ENCODE measurements at regions not wholly inside any gene's neighbourhood (a gene's known extent, or its start where the extent isn't known, plus 50 kb on each side); places are given as distances from the start of the nearest gene placed in this dataset.
A peak's percentile ranks its signal among the peaks of the same experiment; 100 is the strongest.

DNA sequence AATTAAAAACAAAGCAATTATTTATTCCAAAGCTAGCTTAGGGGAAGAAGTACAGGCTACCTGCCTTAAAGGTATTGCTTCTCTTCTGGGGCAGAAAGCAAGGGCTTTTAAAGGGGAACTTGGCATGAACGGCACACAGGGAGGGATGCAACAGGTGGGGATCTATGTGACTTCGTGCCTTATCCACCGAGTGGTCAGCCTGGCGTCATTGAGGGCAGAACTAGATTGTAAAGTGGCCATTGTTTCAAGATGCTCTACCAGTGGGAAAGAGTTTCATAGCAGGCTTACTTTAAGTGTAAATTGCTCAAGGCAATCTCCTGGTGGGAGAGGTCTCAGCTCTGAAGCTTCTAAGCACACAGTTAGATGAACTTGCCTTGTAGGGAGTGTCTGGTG, 360.4 kb downstream of the ATP23 start:
- H3K4me1 Mint-ChIP-seq (ENCODE audit: unreplicated experiment) = peaks cover 29% of the 10 kb centered on the region
- no peaks in the 10 kb centered on the region for H3K36me3 Mint-ChIP-seq (ENCODE audit: unreplicated experiment)
- no peak overlapping the region for H3K27ac Mint-ChIP-seq (ENCODE audit: unreplicated experiment)
- TF ChIP-seq, protein P1, sequence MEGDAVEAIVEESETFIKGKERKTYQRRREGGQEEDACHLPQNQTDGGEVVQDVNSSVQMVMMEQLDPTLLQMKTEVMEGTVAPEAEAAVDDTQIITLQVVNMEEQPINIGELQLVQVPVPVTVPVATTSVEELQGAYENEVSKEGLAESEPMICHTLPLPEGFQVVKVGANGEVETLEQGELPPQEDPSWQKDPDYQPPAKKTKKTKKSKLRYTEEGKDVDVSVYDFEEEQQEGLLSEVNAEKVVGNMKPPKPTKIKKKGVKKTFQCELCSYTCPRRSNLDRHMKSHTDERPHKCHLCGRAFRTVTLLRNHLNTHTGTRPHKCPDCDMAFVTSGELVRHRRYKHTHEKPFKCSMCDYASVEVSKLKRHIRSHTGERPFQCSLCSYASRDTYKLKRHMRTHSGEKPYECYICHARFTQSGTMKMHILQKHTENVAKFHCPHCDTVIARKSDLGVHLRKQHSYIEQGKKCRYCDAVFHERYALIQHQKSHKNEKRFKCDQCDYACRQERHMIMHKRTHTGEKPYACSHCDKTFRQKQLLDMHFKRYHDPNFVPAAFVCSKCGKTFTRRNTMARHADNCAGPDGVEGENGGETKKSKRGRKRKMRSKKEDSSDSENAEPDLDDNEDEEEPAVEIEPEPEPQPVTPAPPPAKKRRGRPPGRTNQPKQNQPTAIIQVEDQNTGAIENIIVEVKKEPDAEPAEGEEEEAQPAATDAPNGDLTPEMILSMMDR (IDR thresholded peaks at IDR 0.05) = no peak
- H3K4me3 Mint-ChIP-seq (ENCODE audit: unreplicated experiment) = no peak overlapping the region
- no peaks in the 10 kb centered on the region for H3K27me3 Mint-ChIP-seq (ENCODE audit: unreplicated experiment)
- H3K9me3 Mint-ChIP-seq (ENCODE audit: unreplicated experiment) = peaks cover 4% of the 10 kb centered on the region
- DNase-seq (ENCODE audit: extremely low spot score, unreplicated experiment) = no peak

DNA sequence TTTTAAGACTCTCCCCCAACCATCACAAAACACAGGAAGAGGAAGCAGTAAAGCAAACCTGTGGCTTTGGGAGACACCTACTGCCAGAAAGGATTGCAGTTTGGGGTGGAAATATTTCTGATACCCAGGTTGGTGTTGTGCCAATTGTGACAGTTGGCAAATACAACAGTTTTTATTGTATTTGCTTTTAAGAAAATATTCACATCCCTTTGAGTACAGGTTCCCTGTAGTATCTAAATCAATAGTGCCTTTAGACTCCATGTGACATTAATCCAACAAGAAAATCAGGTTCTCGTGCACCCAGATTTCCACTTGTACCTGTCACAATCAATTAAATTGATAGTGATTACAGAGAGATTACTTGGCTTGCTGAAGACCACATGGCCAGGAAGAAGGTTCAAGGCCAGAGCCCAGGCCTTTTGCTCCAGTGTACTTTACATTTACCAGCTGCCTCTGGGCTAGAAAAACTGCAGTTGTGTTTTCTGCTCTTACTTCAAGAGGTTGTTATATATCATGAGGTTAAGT, 361.2 kb downstream of the ATP23 start:
- no peak for DNase-seq (ENCODE audit: extremely low spot score, unreplicated experiment)
- Mint-ChIP-seq H3K9me3 (ENCODE audit: unreplicated experiment) (peaks cover 7% of the 10 kb centered on the region), H3K27me3 (ENCODE audit: unreplicated experiment) (no peaks in the 10 kb centered on the region), H3K36me3 (ENCODE audit: unreplicated experiment) (peaks cover 3% of the 10 kb centered on the region), H3K4me3 (ENCODE audit: unreplicated experiment) (no peak overlapping the region), H3K4me1 (ENCODE audit: unreplicated experiment) (peaks cover 29% of the 10 kb centered on the region), H3K27ac (ENCODE audit: unreplicated experiment) (no peak overlapping the region)
- TF ChIP-seq, protein P1 (IDR thresholded peaks at IDR 0.05) = peak; percentile 35

DNA sequence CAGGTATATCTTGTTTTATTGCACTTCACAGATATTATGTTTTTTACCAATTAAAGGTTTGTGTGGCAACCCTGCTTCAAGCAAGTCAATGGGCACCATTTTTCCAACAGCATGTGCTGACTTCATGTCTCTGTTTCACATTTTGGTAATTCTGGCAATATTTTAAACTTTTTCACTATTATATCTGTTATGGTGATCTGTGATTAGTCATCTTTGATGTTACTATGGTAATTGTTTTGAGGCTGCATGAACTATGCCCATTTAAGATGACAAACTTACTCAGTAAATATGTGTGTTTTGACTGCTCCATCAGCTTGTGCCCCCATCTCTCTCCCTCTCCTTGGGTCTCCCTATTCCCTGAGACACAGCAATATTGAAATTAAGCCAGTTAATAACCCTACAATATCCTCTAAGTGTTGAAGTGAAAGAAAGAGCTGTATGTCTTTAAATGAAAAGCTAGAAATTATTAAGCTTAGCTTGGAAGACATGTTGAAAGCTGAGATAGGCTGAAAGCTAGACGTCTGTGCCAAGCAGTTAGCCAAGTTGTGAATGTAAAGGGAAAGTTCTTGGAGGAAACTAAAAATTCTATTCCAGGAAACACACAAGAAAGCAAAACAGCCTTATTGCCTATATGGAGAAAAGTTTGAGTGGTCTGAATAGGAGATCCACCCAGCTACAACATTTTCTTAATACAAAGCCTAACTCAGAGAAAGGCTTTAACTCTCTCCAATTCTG, 365.1 kb downstream of the ATP23 start:
- Mint-ChIP-seq H3K4me3 (ENCODE audit: unreplicated experiment) (no peak overlapping the region), H3K9me3 (ENCODE audit: unreplicated experiment) (peaks cover 9% of the 10 kb centered on the region), H3K4me1 (ENCODE audit: unreplicated experiment) (peaks cover 38% of the 10 kb centered on the region), H3K27me3 (ENCODE audit: unreplicated experiment) (no peaks in the 10 kb centered on the region), H3K36me3 (ENCODE audit: unreplicated experiment) (peaks cover 6% of the 10 kb centered on the region), H3K27ac (ENCODE audit: unreplicated experiment) (no peak overlapping the region)
- TF ChIP-seq, protein P1 (IDR thresholded peaks at IDR 0.05) = no peak
- no peak for DNase-seq (ENCODE audit: extremely low spot score, unreplicated experiment)

DNA sequence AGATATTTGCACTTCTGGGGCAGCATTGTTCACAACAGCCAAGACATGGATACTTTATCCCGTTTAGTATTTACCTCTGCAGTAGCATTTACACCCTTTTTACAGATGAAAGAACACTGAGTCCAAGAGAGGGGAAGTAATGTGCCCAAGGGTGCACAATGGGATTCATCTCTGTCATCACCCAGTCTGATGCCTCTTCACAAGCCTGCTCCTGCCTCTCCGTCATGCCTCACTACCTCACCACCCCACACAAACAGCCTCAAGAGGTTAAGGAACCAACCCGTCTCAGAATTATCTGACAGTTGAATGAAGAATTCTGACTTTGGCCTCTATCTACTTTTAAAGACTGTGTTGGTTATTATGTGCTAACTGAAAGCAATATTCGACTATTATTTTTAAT, 368.4 kb downstream of the ATP23 start:
- TF ChIP-seq, protein P1 (IDR thresholded peaks at IDR 0.05) = no peak
- Mint-ChIP-seq H3K27me3 (ENCODE audit: unreplicated experiment) (no peaks in the 10 kb centered on the region), H3K27ac (ENCODE audit: unreplicated experiment) (peak overlapping the region; percentile 80), H3K9me3 (ENCODE audit: unreplicated experiment) (peaks cover 9% of the 10 kb centered on the region), H3K36me3 (ENCODE audit: unreplicated experiment) (peaks cover 6% of the 10 kb centered on the region), H3K4me1 (ENCODE audit: unreplicated experiment) (peaks cover 46% of the 10 kb centered on the region), H3K4me3 (ENCODE audit: unreplicated experiment) (no peak overlapping the region)
- DNase-seq (ENCODE audit: extremely low spot score, unreplicated experiment) = no peak

DNA sequence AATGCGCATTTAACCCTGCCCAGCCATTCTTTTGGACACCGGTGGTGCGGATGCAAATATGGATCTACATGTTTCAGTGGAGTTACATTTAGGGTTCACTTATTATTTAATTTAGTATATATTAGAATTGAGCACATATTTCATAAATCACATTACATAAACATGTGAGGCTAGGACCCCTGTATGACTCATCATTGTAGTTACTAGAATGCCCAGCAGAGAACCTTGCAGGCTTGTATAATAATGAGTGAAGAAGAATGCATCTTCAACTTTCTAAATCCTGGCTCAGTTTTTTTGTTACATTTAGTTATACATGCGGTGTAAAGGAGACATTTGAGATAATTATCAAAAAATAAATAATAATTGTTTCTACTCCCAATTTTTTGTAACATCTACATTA, 369.0 kb downstream of the ATP23 start:
- H3K9me3 Mint-ChIP-seq (ENCODE audit: unreplicated experiment) = peaks cover 9% of the 10 kb centered on the region
- DNase-seq (ENCODE audit: extremely low spot score, unreplicated experiment) = no peak
- peaks cover 52% of the 10 kb centered on the region for H3K4me1 Mint-ChIP-seq (ENCODE audit: unreplicated experiment)
- peaks cover 6% of the 10 kb centered on the region for H3K36me3 Mint-ChIP-seq (ENCODE audit: unreplicated experiment)
- peak overlapping the region; percentile 80 for H3K27ac Mint-ChIP-seq (ENCODE audit: unreplicated experiment)
- no peak overlapping the region for H3K4me3 Mint-ChIP-seq (ENCODE audit: unreplicated experiment)
- TF ChIP-seq, protein P1 (IDR thresholded peaks at IDR 0.05) = peak; percentile 39
- no peaks in the 10 kb centered on the region for H3K27me3 Mint-ChIP-seq (ENCODE audit: unreplicated experiment)

All from osteocyte (in vitro differentiated cells).